ENCODE measurements at regions not wholly inside any gene's neighbourhood (a gene's known extent, or its start where the extent isn't known, plus 50 kb on each side); places are given as distances from the start of the nearest gene placed in this dataset.
"Not testable (repeated sequence)": the region's sequence is repeated elsewhere in the genome, so short reads cannot be mapped to it uniquely, and the experiment has no call there.

GRCh38 chr12:76292891-76293290, 55.3 kb downstream of the BBS10 start:
- DNase-seq, result not testable (repeated sequence)

- not testable (repeated sequence) for DNase-seq
These were observed 55.9 kb downstream of the BBS10 start for GRCh38 chr12:76292305-76292704.

- DNase-seq, result no peak
These were observed 57.0 kb downstream of the BBS10 start for GRCh38 chr12:76290963-76291859.

- no peak for DNase-seq
These were observed 60.0 kb downstream of the BBS10 start for GRCh38 chr12:76288218-76288617.

- no peak for DNase-seq
These were observed 63.1 kb downstream of the BBS10 start for GRCh38 chr12:76284816-76285750.

GRCh38 chr12:76282744-76283143, 65.5 kb downstream of the BBS10 start:
- no peak for DNase-seq

GRCh38 chr12:76277480-76277879, 70.7 kb downstream of the BBS10 start:
- DNase-seq, result no peak

- no peak for DNase-seq
These were observed 71.6 kb downstream of the BBS10 start for GRCh38 chr12:76276499-76277151.

- no peak for DNase-seq
These were observed 72.6 kb downstream of the BBS10 start for GRCh38 chr12:76275511-76276093.

GRCh38 chr12:76274420-76275083, 73.7 kb downstream of the BBS10 start:
- DNase-seq, result no peak

GRCh38 chr12:76272287-76272686, 75.9 kb downstream of the BBS10 start:
- DNase-seq, result no peak

GRCh38 chr12:76270657-76271358, 77.4 kb downstream of the BBS10 start:
- no peak for DNase-seq

- DNase-seq, result no peak
These were observed 79.9 kb downstream of the BBS10 start for GRCh38 chr12:76268267-76268666.

- DNase-seq, result no peak
These were observed 81.4 kb downstream of the BBS10 start for GRCh38 chr12:76266797-76267196.

- DNase-seq, result no peak
These were observed 82.6 kb downstream of the BBS10 start for GRCh38 chr12:76265424-76266180.

- no peak for DNase-seq
These were observed 83.6 kb downstream of the BBS10 start for GRCh38 chr12:76264611-76265012.

GRCh38 chr12:76263696-76264095, 84.5 kb downstream of the BBS10 start:
- DNase-seq, result no peak

- no peak for DNase-seq
These were observed 87.8 kb downstream of the BBS10 start for GRCh38 chr12:76260390-76260748.

- DNase-seq, result no peak
These were observed 88.4 kb downstream of the BBS10 start for GRCh38 chr12:76259660-76260389.

GRCh38 chr12:76259106-76259505, 89.1 kb downstream of the BBS10 start:
- DNase-seq, result no peak

All from activated CD4-positive, CD25-positive, alpha-beta regulatory T cell treated with anti-CD3 and anti-CD28 coated beads, Interleukin-2, amount 50 U/mL, for 72 hours (primary cell).